ENCODE measurements at regions not wholly inside any gene's neighbourhood (a gene's known extent, or its start where the extent isn't known, plus 50 kb on each side); places are given as distances from the start of the nearest gene placed in this dataset.

DNA sequence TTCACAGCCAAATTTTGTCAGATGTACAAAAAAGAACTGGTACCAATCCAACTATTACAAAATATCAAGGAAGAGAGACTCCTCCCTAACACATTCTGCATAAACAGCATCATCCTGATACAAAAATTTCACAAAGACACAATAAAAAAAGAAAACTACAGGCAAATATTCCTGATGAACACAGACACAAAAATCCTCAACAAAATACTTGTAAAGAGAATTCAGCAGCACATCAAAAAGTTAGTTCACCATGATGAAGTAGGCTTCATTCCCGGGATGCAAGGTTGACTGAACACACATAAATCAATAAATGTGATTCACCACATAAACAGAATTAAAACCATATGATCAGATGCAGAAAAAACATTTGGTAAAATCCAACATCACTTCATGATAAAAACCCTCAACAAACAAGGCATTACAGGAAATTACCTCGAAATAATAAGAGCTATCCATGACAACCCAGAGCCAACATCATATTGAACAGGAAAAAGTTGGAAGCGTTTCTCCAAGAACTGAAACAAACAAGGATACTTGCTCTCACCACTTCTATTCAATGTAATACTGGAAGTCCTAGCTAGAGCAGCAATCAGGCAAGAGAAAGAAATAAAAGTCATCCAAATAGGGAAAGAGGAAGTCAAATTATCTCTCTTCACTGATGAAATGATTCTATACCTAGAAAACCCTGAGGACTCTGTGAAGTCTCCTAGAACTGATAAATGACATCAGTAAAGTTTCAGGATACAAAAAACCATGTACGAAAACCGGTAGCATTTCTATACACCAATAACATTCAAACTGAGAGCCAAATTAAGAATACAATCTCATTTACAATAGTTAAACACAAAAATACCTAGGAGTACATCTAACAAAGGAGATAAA lies 223.1 kb downstream of the REEP3 start:
- no peak for DNase-seq (ENCODE audit: low spot score)

- DNase-seq (ENCODE audit: low spot score) = no peak
Measured at GRCh38 chr10:63749915-63750314, 228.7 kb downstream of the REEP3 start.

GRCh38 chr10:63751836-63752235 lies 230.6 kb downstream of the REEP3 start:
- no peak for DNase-seq (ENCODE audit: low spot score)

DNA sequence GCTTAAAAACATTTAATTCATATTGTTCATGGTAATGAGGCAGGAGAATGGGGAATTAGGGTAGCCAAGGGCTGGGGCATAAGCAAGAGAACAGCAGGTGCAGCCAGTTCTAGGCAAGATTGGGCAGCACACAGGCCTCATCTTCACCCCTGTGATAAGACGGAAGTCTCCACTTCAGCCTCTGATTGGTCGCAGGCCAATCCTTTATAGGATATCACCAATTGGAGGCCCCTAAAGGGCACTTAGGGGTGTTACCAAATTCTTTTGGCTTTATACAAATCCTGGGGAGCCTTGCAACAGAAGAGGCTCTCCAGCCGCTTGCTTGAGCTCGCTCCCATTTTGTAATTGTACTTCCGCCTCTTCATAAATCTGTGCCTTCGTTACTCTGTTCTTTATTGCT lies 231.1 kb downstream of the REEP3 start:
- no peak for DNase-seq (ENCODE audit: low spot score)

DNA sequence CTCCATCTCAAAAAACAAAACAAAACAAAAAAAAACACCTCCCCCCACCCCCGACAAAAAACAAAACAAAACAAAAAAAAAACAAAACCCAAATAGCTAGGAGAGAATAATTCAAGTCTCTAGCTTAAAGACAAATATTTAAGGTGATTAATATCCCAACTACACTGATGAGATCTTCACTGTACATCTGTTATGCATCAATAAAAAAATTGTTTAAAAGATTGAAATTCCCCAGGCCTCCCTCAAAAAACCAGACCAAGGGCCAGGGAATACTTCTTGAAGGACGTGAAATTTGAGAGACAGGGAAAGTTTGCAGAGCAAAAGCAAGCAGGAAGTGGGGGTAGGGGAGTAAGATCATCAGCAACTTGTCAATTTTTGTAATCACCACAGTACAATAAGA lies 232.6 kb downstream of the REEP3 start:
- no peak for DNase-seq (ENCODE audit: low spot score)

GRCh38 chr10:63755441-63755840 lies 234.2 kb downstream of the REEP3 start:
- no peak for DNase-seq (ENCODE audit: low spot score)

GRCh38 chr10:63757067-63757466 lies 235.9 kb downstream of the REEP3 start:
- no peak for DNase-seq (ENCODE audit: low spot score)

- no peak for DNase-seq (ENCODE audit: low spot score)
Measured at GRCh38 chr10:63758080-63758479, 236.9 kb downstream of the REEP3 start.

DNA sequence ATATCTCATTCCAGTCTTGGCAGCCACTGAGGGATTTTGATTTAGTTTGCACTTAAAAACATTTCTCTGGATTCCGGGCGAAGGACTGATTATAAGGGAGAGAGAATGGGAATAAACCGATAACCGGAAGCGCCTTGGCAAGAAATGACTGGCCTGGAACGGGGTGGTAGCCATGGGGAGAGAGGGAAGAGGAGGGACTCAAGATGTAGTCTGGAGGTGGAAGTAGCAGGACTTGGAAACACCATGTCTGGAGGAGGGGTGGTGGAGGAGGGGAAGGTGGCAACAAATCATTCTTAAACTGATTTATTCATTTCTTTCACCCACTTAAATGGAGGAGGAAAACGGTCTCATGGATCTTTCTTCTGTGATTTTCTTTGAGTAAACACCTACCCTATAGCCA lies 238.1 kb downstream of the REEP3 start:
- no peak for DNase-seq (ENCODE audit: low spot score)

DNA sequence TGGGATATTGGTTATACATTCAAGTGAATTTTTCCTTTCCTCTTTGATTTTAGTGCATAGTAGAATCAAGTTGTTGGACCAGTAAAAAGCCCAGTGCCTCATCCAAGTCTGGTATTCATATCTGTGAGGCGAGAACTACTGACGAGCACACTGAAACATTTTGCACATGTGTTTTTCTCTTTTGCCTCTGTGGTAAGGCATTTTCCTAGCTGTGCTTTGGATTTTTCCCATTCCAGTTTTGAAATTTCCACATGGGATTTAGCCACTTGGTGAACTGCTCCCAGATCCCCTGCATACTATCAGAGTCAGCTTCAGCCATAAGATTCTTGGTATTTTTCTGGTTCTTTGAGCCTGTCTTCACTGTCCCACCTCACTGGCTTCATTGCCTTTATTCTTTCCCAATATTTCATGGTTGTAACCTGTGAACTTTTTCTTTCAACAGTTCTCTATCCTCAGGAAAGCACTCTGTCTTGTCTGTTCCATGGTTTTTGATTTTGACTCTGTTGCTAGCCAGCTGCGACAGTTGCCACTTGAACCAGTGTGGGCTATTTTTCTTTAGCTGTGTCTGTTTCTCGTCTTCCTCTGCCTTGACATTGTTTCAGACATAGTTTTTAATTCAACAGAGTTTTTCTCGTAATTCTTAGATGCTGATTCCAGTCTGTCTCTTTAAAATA lies 239.0 kb downstream of the REEP3 start:
- no peak for DNase-seq (ENCODE audit: low spot score)

GRCh38 chr10:63760708-63761047 lies 239.5 kb downstream of the REEP3 start:
- DNase-seq (ENCODE audit: low spot score) = no peak

GRCh38 chr10:63761243-63761642 lies 240.0 kb downstream of the REEP3 start:
- DNase-seq (ENCODE audit: low spot score) = no peak

GRCh38 chr10:63763744-63764143 lies 242.5 kb downstream of the REEP3 start:
- no peak for DNase-seq (ENCODE audit: low spot score)

- no peak for DNase-seq (ENCODE audit: low spot score)
Measured at GRCh38 chr10:63765126-63765525, 243.9 kb downstream of the REEP3 start.

GRCh38 chr10:63766745-63767137 lies 245.5 kb downstream of the REEP3 start:
- no peak for DNase-seq (ENCODE audit: low spot score)

DNA sequence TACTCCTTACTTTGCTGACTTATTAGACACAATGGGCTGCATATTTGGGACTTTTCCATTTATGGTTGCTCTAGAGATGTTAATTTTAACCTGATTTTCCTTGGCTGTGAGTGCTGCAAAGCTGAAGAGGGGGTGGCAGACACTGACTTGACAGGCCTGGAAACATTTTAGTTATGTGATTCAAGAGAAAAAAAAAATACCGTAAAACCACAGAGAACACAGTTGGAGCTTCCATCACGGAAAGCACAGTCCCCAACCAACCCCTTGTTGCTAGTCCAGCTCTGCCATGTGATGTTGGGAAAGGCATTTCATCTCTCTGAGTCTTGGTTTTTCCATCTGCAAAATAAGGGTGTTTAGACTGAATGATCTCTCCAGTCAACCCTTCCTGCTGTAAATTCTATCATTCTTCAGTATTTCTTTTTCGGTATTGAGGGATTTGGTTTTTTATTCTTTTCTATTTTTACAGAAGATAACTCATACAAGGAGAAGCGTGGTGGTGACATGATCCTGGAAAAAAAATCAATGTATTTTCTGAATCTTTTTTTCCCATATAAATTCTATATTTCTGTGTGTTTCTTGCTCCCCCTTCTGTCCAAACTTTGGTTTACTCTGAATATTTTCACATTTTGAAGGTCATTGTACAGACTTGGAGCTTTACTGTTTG lies 246.1 kb downstream of the REEP3 start:
- peak; percentile 44 for DNase-seq (ENCODE audit: low spot score)

- no peak for DNase-seq (ENCODE audit: low spot score)
Measured at GRCh38 chr10:63769367-63769766, 248.2 kb downstream of the REEP3 start.

DNA sequence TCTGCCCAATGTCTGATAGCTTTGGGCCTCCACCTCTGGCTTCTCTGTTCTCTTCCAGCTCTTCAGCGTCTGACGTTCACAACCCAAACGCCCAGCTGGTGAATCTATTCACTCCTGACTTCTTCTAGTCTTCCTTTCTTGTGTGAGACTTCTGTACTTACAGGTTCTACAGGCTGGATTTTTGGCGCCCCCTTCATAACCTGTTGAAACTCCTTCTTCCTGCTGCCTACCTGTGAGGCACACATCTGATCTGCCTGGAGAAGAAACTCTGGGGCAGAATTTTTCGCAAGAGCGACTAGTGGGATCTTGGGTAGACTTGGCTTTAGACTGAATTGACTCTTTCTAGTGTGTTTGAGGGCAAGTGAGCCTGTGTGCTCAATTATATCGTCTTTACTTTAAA lies 249.3 kb downstream of the REEP3 start:
- DNase-seq (ENCODE audit: low spot score) = no peak

DNA sequence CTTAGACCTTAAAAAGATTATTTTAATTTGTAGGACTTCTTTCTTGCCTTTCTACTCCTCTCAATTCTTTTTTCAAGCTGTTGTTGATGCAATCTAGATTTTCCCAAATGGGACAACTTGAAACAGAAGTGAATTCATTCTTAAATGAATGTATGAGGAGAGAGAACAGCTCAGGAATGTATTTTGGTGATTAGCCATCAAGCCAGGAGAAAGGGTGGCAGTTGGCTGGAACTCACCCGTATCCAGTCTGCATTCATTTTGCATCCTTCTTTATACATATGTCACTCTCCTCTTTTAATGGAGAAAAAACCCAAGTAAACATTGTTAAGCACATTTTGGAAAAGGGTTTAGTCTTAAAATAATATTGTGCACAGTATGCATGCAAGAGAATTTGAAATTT lies 251.3 kb downstream of the REEP3 start:
- no peak for DNase-seq (ENCODE audit: low spot score)

- no peak for DNase-seq (ENCODE audit: low spot score)
Measured at GRCh38 chr10:63773106-63773505, 251.9 kb downstream of the REEP3 start.

DNA sequence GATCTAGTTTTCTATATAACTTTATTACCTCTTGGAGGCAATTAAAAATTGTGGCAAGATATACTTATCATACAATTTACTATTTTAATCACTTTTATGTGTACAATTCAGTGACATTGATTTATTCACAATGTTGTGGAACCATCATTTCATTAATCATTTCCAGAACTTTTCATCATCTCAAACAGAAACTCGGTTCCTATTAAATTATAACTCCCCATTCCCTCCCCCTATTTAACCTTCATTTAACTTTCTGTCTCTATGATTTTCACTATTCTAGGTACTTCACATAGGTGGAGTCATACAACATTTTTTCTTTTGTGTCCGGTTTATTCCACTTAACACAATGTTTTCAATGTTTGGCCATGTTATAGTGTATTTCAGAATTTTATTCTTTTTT lies 252.8 kb downstream of the REEP3 start:
- DNase-seq (ENCODE audit: low spot score) = no peak

DNA sequence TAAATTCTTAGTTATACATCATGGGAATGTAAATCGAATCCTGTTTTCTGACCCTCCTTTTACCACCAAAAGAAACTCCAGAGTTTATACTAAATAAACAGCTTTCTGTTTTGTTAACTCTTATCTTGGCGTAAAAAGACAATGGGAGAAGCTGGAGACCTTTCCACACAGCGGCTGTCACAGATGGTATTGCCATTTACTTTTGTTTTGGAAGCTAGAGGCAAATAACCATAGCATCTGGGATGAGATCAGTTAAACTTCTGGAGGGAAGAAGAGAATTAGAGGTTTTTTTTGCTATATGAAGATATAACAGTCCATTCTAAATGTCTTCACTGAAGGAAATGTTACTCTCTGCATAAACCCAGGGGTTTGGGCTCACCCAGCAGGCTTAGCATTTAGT lies 258.9 kb downstream of the REEP3 start:
- DNase-seq (ENCODE audit: low spot score) = no peak

DNA sequence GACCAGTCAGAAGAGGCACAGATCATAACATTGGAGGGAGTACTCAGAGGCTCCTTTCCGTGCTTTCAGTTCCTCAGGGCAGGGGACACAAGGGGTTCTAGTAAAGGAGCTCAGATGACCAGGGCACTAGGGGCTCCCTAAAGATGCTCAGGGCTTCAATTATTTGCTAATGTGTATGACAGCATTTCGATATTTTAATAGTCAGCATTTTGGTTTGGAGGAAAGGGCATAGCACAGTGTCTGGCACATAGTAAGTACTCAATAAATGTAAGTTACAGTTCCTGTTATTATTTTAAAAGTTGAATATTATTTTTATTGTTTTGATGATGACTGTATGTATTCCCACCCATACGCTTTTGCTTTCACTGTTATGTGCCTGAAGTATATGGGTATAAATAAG lies 260.0 kb downstream of the REEP3 start:
- DNase-seq (ENCODE audit: low spot score) = no peak

Data from Ammon's horn (tissue), 1 donor.